CD4-positive, alpha-beta T cell treated with Interleukin-4 for 4 hours (primary cell): ENCODE measurements at regions not wholly inside any gene's neighbourhood (a gene's known extent, or its start where the extent isn't known, plus 50 kb on each side); places are given as distances from the start of the nearest gene placed in this dataset.
"Not testable (repeated sequence)": the region's sequence is repeated elsewhere in the genome, so short reads cannot be mapped to it uniquely, and the experiment has no call there.

Experiments
- DNase-seq: peaks from one replicate; pipeline ENCODE4 v3.0.0-alpha.2; 2020

DNA sequence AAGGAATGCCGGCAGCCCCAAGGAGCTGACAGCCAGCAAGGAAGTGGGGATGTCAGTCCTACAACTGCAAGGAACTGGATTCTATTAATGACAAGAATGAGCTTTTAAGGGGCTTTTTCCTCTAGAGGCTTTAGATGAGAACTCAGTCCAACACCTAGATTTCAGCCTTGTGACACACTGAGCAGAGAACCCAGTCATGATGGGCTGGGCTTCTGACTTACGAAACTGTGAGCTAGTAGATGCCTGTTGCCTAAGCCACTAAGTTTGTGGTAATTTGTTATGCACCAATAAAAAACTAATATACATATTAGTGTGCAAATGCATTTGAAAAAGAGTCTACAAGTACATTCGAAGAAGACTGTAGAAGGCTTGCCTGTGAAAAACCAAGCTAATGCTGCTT, 263.3 kb downstream of the SOX4 start:
- no peak for DNase-seq

DNA sequence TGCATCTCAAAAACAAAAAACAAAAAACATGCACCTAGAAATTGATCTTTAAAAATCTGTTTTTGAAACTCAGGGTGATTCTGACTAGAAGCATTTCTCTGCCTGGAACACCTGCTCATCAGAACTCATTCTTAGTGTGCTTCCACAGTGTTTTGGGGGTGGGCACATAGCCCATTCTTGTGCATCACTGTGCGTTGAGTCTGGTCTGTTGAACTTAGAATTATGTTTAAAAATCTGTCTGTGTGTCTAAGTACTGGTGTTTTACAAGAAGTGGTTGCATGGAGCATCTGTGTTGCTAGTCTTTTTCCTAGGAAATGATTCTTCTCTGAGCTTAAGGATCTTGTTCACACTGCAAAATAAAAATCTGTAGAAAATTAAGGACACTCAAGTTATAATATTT, 264.5 kb downstream of the SOX4 start:
- DNase-seq = no peak

DNA sequence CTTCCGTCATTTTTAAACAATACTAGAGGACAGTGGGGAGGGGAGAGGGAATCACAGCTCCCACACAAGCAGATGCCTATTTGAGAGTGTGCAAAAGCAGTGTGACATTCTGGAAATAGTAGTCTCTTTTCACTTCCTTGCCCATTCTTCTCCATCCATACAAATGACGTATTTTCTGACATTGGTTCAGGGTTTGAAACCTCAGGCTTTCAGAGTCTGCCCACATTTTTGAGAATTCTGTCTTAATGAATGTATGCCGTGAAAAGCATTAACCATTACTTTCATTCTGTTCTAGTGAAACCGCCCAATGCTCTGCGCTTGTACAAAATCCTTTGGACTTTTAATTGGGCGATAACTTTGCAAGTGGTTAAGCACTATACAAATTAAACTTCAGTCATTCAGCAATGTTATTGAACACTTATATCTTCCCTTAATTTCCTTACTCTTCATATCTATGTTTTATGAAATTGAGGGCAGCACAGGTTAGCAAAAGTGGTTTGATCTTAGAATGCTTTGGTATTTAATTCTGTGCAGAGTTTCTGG, 265.7 kb downstream of the SOX4 start:
- no peak for DNase-seq

DNA sequence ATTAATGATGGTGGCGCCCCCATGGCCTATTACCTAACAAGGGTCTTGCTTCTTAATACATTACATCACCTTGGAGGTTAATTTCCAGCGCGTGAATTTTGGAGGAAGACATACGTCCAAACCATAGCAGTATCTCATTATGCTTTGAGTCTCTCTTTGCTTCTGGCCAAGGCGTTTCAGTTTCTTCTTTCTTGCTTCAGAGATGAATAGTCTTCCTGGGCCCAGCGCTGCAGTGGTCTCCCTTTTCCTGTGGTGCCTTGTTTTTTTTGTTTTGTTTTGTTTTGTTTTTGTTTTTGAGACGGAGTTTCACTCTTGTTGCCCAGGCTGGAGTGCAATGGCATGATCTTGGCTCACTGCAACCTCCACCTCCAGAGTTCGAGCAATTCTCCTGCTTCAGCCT, 268.4 kb downstream of the SOX4 start:
- no peak for DNase-seq

DNA sequence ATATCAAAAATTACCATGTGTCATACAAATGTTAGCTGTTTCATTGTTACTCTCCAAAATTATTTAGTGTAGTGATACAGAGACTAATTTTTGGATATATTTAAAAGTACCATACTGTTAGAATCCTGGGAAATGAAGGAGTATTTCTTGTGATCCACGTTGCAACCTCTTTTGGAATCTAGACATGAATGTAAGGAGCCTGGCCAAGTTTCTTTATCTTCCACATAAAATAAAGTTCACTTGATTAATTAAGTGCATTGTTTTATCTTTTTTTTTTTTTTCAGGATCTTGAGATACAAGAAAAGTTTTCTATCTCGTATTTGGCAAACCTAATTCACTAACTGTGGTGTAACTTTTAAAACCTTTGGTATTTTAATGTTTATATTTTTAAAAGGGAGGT, 270.7 kb downstream of the SOX4 start:
- DNase-seq = no peak

DNA sequence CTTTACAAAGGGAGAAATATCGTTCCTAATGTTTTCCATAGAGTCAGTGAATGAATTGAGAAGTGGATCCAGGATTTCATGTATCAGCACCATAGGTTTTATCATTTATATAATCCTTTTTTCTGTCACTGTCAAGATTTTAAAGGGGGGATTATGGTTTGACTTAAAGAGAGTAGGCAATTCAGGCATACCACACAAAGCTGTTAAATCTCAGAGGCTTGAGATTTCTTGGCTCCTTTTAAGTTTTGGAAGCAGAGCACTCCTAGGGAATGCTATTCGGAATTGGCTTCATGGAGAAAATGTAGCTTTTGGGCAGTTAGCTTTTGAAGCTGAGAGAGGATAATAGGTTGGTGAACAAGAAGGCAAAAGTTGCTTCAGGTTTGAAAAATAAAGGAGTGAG, 274.7 kb downstream of the SOX4 start:
- no peak for DNase-seq

DNA sequence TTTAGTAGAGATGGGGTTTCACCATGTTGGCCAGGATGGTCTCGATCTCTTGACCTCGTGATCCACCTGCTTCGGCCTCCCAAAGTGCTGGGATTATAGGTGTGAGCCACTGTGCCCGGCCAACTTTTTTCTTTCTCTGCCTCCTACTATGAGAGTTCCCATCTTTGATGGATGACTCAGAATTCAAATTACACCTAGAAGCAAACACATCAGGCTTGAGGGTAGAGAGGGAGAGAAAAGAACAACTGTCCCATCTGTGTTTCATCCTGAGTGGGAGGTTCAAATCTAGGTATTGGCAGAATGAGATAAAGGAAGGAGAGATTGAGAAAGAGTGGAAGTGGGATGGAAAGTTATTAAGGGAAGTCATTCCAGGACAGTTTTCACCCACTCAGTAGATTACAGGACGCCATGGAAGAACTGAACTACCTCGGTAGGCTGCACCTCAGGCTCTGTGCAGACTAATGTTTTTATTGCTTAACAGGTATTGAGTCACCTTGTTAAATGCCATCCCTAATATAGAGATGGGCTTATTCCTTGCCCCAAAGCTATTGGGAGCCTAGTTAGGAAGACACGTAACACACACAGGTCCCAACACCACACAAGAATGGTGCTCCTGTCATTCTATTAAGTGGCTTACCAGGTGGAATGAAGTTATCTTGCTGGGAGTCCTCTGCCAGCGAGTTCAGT, 275.7 kb downstream of the SOX4 start:
- no peak for DNase-seq

DNA sequence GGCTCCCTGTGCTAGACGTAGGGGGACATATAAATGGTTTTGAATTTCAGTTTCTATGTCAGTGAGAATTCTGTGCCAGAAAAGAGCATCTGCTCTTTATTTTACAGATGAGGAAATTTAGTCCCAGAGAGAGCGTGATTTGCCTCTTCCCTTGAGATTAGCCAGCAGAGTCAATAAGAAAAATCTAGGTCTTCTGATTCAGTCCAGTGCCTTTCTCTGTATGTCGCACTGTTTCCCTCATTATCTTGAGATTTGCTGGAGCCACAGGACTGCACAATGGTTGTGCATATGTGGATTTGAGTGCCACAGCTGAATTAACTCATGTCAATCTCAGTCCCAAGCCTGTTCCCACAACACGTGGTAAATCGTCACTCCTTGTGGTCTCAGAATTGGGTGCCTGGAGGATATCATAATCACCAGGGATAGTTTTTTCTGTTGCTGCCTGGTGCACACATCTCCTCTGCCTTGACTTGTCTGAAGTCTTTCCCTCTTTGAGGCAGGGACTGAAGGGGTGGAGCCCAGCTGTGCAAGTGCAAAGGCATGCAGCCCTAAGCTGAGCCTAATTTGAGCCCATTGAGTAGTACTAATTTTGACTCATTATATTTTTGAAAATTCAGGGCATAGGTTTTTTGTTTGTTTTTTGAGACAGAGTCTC, 276.7 kb downstream of the SOX4 start:
- no peak for DNase-seq

DNA sequence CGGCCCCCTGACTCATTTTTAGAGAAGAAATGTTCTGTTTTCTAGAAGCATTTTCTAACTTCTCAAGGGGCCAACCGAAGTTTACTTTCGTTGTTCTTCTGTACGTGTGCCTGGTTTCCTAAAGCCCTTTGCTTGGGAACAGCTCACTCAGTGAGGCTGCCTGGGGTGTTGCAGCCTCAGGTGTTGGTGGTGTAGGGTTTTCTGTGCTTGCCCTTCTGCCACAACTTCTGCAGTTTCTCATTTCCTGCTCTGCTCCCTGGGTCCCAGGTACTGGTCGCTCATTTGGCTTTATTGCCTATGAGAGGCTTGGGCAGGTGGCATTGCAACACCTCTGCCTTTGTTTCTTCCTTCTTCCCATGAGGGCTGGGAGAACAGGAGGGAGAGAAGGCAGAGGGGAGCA, 278.3 kb downstream of the SOX4 start:
- no peak for DNase-seq

DNA sequence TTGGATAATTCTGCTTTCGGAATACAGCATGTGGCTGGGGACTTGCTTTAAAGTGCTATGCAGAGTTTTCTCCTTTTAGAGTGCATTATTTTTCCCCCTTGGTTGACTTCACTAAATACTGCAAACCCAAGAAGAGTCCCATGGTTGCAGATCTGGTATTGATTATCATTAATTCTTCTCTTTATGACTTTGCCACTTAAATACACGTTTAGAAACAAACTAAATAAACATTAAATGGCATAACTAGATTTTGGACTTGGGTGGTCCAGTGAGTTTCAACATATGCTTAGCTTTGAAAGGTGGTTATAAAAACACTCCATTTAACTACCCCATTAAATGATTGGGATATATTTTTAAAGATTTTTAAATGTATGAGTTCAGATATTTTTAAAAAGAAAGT, 279.2 kb downstream of the SOX4 start:
- no peak for DNase-seq

DNA sequence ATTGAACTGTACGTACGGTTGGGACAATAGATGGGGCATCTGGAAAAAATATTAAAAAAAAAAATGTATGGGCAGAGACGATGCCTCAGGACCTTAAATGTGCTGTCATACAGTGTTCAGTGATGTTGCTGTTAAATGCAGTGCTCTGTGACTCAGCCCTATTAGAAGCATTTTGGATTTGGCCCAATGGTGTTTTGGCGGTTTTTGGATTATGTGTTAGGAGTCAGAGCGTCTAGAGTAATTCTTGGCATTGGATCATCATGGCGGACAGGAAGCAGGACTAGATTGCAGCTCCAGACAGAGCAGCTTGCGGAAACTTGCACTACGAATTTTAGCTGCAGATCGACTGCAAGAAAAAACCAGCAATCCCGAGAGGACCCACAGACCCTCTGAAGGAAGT, 280.0 kb downstream of the SOX4 start:
- no peak for DNase-seq

DNA sequence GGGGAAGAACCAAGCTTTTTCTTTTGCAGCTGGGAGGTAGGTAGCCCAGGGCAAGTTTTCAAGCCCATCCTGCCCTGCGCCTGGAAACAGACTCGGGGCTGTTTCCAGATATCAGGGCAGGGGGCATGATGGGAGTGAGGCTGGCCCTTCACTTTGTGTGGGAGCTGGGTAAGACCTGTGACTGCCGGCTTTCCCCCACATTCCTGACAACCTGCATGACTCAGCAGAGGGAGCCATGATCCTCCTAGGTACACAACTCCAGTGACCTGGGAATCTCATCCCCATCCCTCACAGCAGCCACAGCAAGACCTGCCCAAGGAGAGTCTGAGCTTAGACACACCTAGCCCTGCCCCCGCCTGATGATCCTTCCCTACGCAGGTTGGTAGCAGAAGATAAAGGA, 280.8 kb downstream of the SOX4 start:
- no peak for DNase-seq

DNA sequence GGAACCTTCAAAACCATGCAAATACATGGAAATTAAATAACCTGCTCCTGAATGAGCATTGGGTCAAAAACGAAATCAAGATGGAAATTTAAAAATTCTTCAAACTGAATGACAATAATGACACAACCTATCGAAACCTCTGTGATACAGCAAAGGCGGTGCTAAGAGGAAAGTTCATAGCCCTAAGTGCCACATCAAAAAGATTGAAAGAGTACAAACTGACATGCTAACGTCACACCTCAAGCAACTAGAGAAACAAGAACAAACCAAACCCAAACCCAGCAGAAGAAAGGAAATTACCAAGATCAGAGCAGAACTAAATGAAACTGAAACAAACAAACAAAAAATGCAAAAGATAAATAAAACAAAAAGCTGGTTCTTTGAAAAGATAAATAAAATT, 283.5 kb downstream of the SOX4 start:
- not testable (repeated sequence) for DNase-seq

DNA sequence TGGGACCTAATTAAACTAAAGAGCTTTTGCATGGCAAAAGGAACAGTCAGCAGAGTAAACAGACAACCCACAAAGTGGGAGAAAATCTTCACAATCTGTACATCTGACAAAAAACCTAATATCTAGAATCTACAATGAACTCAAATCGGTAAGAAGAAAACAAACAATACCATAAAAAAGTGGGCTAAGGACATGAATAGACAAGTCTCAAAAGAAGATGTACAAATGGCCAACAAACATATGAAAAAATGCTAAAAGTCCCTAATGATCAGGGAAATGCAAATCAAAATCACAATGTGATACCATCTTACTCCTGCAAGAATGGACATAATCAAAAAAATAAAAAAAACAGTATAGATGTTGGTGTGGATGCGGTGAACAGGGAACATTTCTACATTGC, 286.7 kb downstream of the SOX4 start:
- DNase-seq = not testable (repeated sequence)

DNA sequence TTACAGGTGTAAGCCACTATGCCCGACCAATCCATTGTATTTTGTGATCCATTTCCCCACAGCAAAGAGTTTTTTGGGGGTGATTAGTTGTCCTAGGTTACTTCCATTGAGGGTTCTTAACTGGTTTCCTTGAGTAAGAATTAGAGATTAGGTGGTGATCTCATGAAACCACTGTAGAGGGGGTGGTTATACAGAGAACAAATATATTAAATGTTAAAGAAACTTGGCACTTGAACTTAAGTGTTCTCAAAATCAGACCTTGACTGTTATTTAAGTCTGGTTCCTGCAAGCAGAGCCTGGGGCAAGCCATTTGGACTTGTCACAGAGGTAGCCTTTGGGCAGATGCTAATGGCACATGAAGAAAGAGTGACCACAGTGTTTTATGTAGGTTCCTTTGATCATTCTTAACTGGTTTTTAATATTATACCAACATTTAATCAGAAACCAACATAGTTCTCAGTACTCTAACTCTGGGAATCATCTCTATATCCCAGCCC, 288.5 kb downstream of the SOX4 start:
- no peak for DNase-seq

DNA sequence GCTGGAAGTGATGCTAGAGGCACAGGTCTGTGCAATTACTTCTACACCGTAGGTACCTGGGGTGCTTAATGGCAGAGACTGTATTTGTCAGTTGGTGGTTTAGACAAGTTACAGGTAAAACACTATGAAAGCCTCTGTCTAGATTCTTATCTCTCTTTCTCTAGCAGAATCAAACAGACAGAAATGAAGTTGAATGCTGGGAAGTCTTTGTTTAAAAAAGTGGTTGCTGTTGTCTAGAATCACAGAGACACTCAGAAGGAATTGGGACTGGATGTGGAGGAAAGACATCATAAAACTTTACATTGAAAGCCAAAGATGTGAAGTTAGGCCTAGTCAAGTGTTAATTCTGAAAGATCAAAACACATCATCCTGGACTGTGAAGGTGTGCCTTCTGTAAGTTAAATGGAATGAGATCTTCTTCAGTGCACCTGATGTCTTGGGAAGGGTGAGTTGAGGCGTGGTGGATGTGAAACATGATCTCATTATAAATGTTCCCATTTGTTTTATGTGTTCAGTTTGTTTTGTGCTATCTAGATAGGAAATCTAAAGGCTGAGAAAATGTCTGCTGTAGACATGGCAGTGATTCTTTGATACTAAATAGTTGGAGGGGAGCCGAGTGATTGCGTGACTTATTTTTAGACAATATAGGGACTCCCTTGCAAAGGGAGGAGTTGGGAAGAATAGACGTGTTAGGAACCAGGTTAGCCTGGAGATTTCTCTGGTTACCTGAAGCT, 290.2 kb downstream of the SOX4 start:
- no peak for DNase-seq

DNA sequence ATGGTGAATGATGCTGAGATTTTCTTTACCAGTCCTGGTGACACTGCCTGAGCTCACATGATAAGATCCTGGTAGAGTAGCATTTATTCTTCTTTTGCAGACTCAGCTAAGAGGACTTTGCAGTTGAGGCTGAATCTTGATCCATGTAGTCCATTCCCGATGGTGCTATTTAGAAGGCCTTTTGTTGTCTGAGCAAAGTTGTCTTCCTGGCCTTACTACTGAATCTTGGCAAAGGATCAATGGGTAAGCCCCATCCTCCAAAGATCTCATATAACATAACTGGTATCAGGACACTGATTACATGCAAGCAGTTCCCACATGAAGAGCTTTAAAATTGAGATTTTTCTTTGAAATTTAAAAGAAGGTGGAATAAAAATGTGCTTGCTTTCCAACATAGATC, 291.6 kb downstream of the SOX4 start:
- DNase-seq = no peak

DNA sequence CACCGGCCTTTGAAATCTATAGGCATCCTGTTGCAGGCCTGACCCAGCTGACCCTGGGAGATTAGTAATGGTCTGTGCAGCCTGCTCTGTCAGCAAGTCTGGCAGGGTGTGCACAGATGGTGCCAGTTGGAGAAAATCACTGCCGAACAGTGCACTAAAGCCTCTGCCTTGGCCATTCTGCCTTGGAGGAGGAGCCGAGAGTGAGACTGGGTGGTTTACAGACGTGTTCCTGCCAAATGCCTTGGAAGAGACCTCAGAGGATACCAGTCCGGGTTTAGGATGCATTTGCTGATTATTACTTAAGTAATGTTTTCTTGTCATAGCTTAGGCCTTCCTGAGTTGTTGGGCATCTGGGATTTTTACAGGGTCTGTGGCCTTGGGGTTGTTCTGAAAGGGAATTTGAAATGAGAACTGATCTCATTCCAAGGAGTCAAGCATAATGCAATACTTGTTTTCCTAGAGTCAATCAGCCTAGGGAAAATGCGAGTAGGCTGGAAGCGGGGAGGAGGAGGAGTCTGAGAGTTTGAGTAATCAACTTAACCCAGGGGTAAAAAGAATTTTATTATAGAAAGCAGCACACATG, 292.1 kb downstream of the SOX4 start:
- no peak for DNase-seq

DNA sequence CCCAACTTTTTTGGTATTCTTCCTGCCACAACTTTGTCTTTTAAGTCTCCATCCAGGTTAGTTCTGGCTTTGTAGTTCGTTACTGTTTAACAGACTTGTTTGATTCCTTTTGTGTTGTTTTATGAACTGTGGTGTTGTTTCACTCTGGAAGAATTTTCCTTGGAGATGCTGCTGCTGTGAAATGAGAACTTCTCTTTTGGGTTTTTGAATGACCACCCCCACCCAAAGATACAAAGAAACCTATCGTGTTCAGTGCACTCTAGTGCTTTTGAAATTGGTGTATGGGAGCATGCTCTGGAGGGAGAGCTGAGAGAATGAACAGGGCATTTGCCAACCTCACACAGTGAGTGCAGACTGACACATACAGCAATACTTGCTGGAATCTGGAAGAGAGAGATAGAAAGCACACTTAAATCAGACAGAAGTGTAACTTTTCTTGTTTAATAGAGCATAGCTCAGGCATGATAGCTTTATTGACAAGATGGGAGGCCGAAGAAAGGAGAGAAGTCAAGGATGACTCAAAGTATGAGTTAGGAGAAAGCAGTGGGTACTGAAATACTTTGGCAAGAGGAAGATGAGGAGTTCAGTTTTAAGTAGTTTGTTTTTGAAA, 293.1 kb downstream of the SOX4 start:
- DNase-seq = no peak

DNA sequence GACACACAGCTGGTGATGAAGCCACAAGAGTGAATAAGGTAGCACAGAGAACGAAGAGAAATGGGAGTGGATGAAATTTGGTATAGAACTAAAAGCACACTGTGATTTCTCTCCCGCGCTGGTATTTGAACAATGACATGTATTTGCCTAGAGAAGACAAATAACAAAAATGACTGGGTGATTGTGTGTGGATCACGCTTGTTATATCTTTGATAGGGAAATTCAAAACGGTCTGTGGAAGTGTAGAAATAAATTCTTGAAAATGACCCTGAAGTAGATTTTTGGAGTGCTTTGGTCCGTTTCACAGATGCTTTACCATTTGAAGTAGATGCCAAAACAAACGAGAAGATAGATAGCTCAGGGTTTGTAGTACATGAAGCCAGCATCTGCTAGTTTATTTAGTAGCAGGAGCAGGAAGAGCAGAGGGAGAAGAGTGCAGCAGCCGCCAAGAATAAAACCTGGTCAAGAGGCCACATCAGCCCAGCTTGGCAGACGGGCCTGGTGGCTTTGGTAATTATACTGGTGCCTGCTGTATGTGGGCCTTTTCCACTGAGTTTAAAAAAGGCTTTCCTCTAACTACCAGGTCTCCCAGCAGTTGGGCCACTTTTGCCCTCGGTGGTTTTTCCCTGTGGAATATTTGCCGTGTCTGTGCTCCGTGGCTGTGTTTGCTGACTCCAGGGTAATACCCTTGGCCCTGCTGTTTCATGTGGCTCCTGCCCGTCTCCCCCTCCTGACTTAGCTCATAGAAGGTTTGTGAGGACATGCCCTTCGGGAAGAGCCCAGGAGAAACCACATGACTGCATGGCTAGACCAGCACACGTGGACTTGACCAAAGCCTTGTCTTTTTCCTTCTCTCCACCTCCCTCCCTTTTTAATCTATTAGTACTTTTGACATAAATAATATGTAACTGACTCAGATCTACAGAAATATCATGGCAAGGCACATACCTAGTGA, 294.0 kb downstream of the SOX4 start:
- no peak for DNase-seq

DNA sequence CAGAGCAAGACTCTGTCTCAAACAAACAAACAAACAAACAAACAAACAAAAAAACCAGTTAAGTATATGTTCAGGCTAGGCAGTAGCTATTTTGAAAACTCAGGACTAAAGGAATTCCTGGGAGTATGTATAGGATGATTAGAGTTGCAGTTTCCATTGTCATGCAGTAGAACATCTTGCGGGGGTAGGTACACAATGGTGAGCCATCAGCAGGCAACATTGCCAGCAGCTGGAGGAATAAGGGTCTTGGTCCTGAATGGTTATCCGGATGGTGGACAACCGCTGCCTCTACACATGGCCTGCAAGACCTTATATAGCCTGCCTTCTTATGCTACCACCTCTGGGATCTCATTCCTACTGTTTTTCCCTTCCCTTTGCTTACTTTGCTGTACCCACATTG, 297.5 kb downstream of the SOX4 start:
- DNase-seq = no peak

DNA sequence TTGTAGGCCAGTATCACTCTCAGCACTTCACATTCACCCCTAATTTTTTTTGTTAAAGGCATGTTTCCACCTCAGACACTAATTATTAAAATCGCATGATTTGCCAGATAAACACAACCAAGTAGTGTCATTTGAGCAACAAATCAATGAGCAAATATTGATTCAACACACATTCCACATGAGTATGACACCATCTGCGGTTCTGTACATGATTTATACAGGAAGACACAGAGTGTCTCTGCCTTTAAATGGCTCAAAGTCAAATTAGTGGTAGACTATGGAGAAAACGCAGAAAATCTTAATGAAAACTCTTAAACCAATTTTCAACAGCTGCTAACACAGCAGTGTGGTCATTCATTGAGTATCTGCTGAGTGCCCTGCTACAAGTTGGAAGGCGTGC, 300.2 kb downstream of the SOX4 start:
- DNase-seq = no peak
